GM23338 (cell line): ENCODE measurements at regions not wholly inside any gene's neighbourhood (a gene's known extent, or its start where the extent isn't known, plus 50 kb on each side); places are given as distances from the start of the nearest gene placed in this dataset.

ENCODE experiments used
- ATAC-seq: fragments of 200-7000 bp; cut with Tn5 transposase; 3 replicates; pipeline ENCODE4 v1.9.1; 2020
- DNase-seq: peaks from one replicate; pipeline ENCODE4 v3.0.0-alpha.2; 2015; ENCODE audit warnings: low spot score
- H2AFZ ChIP-seq: fragments of 200-600 bp; sonication (generic); 2 replicates; pipeline ENCODE4 v1.8.0; 2016; ENCODE audit warnings: antibody characterized with exemption, mild to moderate bottlenecking, moderate library complexity
- H3F3A ChIP-seq: fragments of 200-600 bp; sonication (generic); replicated peaks from 2 replicates; pipeline ENCODE4 v1.8.0; 2017; ENCODE audit warnings: antibody characterized with exemption, mixed run types, low read depth
- H3K27ac ChIP-seq: fragments of 200-600 bp; sonication (generic); 2 replicates; pipeline ENCODE4 v1.6.1; 2016; ENCODE audit warnings: low read depth
- H3K27me3 ChIP-seq: fragments of 200-600 bp; sonication (generic); 2 replicates; pipeline ENCODE4 v1.8.0; 2016; ENCODE audit warnings: mild to moderate bottlenecking, mixed run types, moderate library complexity; ENCODE audit not compliant: insufficient read depth
- H3K36me3 ChIP-seq: fragments of 200-600 bp; sonication (generic); 2 replicates; pipeline ENCODE4 v1.8.0; 2016; ENCODE audit warnings: mild to moderate bottlenecking; ENCODE audit not compliant: insufficient read depth
- H3K4me1 ChIP-seq: fragments of 200-600 bp; sonication (generic); 2 replicates; pipeline ENCODE4 v1.8.0; 2016; ENCODE audit warnings: mild to moderate bottlenecking, moderate library complexity; ENCODE audit not compliant: insufficient read depth
- H3K4me2 ChIP-seq: fragments of 200-600 bp; sonication (generic); 2 replicates; pipeline ENCODE4 v1.7.1; 2017; ENCODE audit warnings: mixed run types
- H3K4me3 ChIP-seq: fragments of 200-600 bp; sonication (generic); 2 replicates; pipeline ENCODE4 v1.6.1; 2016; ENCODE audit warnings: mixed run types
- H3K79me2 ChIP-seq: fragments of 200-600 bp; sonication (generic); replicated peaks from 2 replicates; pipeline ENCODE4 v1.8.0; 2017; ENCODE audit warnings: mild to moderate bottlenecking; ENCODE audit not compliant: insufficient read depth
- H3K9me2 ChIP-seq: fragments of 200-600 bp; sonication (generic); 2 replicates; pipeline ENCODE4 v1.8.0; 2017; ENCODE audit not compliant: insufficient read depth
- H4K20me1 ChIP-seq: fragments of 200-600 bp; sonication (generic); replicated peaks from 2 replicates; pipeline ENCODE4 v1.8.0; 2017; ENCODE audit warnings: mild to moderate bottlenecking; ENCODE audit not compliant: insufficient read depth
- H3K27ac Mint-ChIP-seq: 2 replicates; pipeline ENCODE4 v1.8.0; 2020; ENCODE audit warnings: inconsistent platforms, mild to moderate bottlenecking, moderate library complexity, mixed read lengths
- H3K27me3 Mint-ChIP-seq: 3 replicates; pipeline ENCODE4 v1.8.0; 2022; ENCODE audit warnings: low read depth, mild to moderate bottlenecking, moderate library complexity, mixed read lengths, inconsistent platforms; ENCODE audit not compliant: insufficient read depth, poor library complexity
- H3K36me3 Mint-ChIP-seq: 3 replicates; pipeline ENCODE4 v1.8.0; 2021; ENCODE audit warnings: low read depth, mild to moderate bottlenecking, inconsistent platforms, moderate library complexity, mixed read lengths
- H3K4me1 Mint-ChIP-seq: 3 replicates; pipeline ENCODE4 v1.8.0; 2020; ENCODE audit warnings: mild to moderate bottlenecking, inconsistent platforms, mixed read lengths
- H3K4me3 Mint-ChIP-seq: 3 replicates; pipeline ENCODE4 v1.8.0; 2021; ENCODE audit warnings: moderate library complexity, mild to moderate bottlenecking, inconsistent platforms, mixed read lengths
- H3K9me3 Mint-ChIP-seq: 3 replicates; pipeline ENCODE4 v1.8.0; 2020; ENCODE audit warnings: moderate library complexity, mild to moderate bottlenecking, inconsistent platforms, mixed read lengths
- ETS1 ChIP-seq: IDR thresholded peaks from 2 replicates; pipeline ENCODE4 v1.6.1; 2016; ENCODE audit warnings: antibody characterized with exemption
- EZH2 ChIP-seq: fragments of 200-600 bp; sonication (generic); IDR thresholded peaks from one replicate; pipeline ENCODE4 v1.8.0; 2017; ENCODE audit warnings: antibody characterized with exemption, mild to moderate bottlenecking, low read depth; ENCODE audit not compliant: unreplicated experiment
- NANOG ChIP-seq: IDR thresholded peaks from 2 replicates; pipeline ENCODE4 v1.6.1; 2016; ENCODE audit warnings: antibody characterized with exemption, borderline replicate concordance
- ZNF462 ChIP-seq: fragments of 250-450 bp; sonication (Bioruptor Pico); IDR thresholded peaks from 2 replicates; pipeline ENCODE4 v1.5.0; 2020; ENCODE audit warnings: mild to moderate bottlenecking, moderate library complexity

GRCh38 chr2:236866542-236867340 is 218.9 kb upstream of the COPS8 start (continued):
- no peak for TF ChIP-seq ZNF462 (CRISPR knock-in tag)

- Mint-ChIP-seq H3K4me3 (no peak overlapping the region), H3K9me3 (peaks cover 39% of the 10 kb centered on the region), H3K36me3 (peaks cover 27% of the 10 kb centered on the region), H3K4me1 (peaks cover 9% of the 10 kb centered on the region), H3K27me3 (peaks cover 3% of the 10 kb centered on the region), H3K27ac (no peak overlapping the region)
- ATAC-seq (no peak), DNase-seq (no peak)
- no peaks in the 10 kb centered on the region for H3K36me3 ChIP-seq
- no peak overlapping the region for H3K4me3 ChIP-seq
- no peak overlapping the region for H3K27ac ChIP-seq
- H3K4me2 ChIP-seq = no peak overlapping the region
- no peaks in the 10 kb centered on the region for H3K27me3 ChIP-seq
- H4K20me1 ChIP-seq = no peaks in the 10 kb centered on the region
- H2AFZ ChIP-seq = no peak overlapping the region
- no peaks in the 10 kb centered on the region for H3K79me2 ChIP-seq
- H3F3A ChIP-seq = no peaks in the 10 kb centered on the region
- H3K9me2 ChIP-seq = peaks cover 9% of the 10 kb centered on the region; the same call in 1 of the 2 replicates
- peaks cover 8% of the 10 kb centered on the region; the same call in 1 of the 2 replicates for H3K4me1 ChIP-seq
- TF ChIP-seq ETS1 = no peak
- TF ChIP-seq EZH2 = no peak
- TF ChIP-seq NANOG = no peak
- TF ChIP-seq ZNF462 (CRISPR knock-in tag) = no peak
Measured at GRCh38 chr2:236867441-236868260, 218.0 kb upstream of the COPS8 start.
